HepG2 (cell line): ENCODE measurements at regions not wholly inside any gene's neighbourhood (a gene's known extent, or its start where the extent isn't known, plus 50 kb on each side); places are given as distances from the start of the nearest gene placed in this dataset.

Experiments
- ARNT2 ChIP-seq: sonication (generic); formaldehyde crosslinking; IDR thresholded peaks from 2 replicates; pipeline ENCODE4 v1.8.0; 2022; ENCODE audit warnings: mild to moderate bottlenecking, low read depth, missing genetic modification reagents, moderate library complexity
- KLF9 ChIP-seq: IDR thresholded peaks from 2 replicates; pipeline ENCODE4 v1.6.1; 2016; ENCODE audit warnings: low read depth

GRCh38 chr18:44586782-44587524, 93.7 kb upstream of the SETBP1 start:
- no peak for TF ChIP-seq ARNT2 (CRISPR knock-in tag)
- no peak for TF ChIP-seq KLF9 (CRISPR knock-in tag)
